ENCODE measurements at regions not wholly inside any gene's neighbourhood (a gene's known extent, or its start where the extent isn't known, plus 50 kb on each side); places are given as distances from the start of the nearest gene placed in this dataset.

DNA sequence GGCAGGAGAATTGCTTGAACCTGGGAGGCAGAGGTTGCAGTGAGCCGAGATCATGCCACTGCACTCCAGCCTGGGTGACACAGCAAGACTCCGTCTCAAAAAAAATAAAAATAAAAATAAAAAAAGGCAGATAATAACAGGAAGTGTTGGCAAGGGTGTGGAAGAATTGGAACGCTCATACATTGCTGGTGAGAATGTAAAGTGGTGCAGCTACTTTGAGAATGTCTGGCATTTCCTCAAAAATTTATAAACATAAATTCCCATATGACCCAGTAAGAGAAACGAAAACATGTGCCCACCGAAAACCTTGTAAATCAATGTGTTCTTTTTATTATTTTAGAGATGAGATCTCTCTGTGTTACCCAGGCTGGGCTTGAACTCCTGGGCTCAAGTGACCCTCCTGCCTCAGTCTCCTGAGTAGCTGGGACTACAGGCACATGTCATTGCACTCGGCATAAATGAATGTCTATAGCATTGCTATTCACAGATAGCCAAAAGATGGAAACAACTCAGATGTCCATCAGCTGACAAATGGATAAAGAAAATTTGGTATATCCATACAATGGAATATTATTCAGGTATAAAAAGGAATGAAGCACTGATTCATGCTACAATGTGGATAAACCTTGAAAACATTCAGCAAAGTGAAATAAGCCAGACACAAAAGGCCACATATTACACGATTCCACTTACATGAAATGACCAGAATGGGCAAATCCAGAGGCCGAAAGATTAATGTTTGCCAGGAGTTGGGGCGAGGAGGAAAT, 63.7 kb upstream of the PLAC1 start:
- Histone ChIP-seq H3K4me1 (replicated peaks in 1 of 4; ENCODE audit: control insufficient read depth in 3 of 4, insufficient read depth in 4 of 4, low read length in 3 of 4) (peaks cover 0 to 6% (median 0%) of the 10 kb centered on the region in 4 experiments; a peak in 1 of 7 replicates), H3K4me3 (ENCODE audit: extremely low read depth in 1 of 4, insufficient read depth in 2 of 4, low read depth in 3 of 4, low read length in 4 of 4) (no peak overlapping the region), H4K91ac (replicated peaks; ENCODE audit: insufficient read length, low read length) (no peak overlapping the region), H3K56ac (replicated peaks; ENCODE audit: insufficient read length, low read depth, low read length) (no peak overlapping the region), H3K23me2 (ENCODE audit: low read depth, low read length) (no peaks in the 10 kb centered on the region), H3K18ac (ENCODE audit: extremely low read depth, low read length) (no peak overlapping the region), H3K27ac (ENCODE audit: low read depth, low read length) (no peak overlapping the region), H3K9ac (replicated peaks in 1 of 4; ENCODE audit: extremely low read depth in 1 of 4, low read depth in 3 of 4, low read length in 3 of 4) (no peak overlapping the region), H3K79me1 (ENCODE audit: low read depth, low read length) (no peaks in the 10 kb centered on the region), H2BK15ac (ENCODE audit: low read length) (no peak overlapping the region), H2BK12ac (ENCODE audit: low read depth, low read length) (no peak overlapping the region), H2AFZ (ENCODE audit: low read length) (no peak overlapping the region), H3K36me3 (ENCODE audit: control insufficient read depth in 2 of 4, insufficient read depth in 4 of 4, low read length in 3 of 4) (no peaks in the 10 kb centered on the region), H3K4ac (replicated peaks; ENCODE audit: insufficient read length, low read depth, low read length) (no peak overlapping the region), H3K14ac (ENCODE audit: insufficient read length) (no peak overlapping the region), H2BK5ac (ENCODE audit: low read depth, low read length) (no peak overlapping the region), H3K9me3 (ENCODE audit: insufficient read depth in 2 of 2, low read depth in 1 of 2, low read length in 1 of 2) (no peaks in the 10 kb centered on the region), H3K4me2 (ENCODE audit: insufficient read depth in 1 of 2, low read depth in 2 of 2, low read length in 2 of 2) (no peak overlapping the region), H3K79me2 (ENCODE audit: control insufficient read depth in 1 of 2, insufficient read depth in 2 of 2, low read length in 2 of 2) (no peaks in the 10 kb centered on the region), H3K23ac (ENCODE audit: insufficient read length) (no peak overlapping the region), H3K27me3 (replicated peaks in 1 of 4; ENCODE audit: control insufficient read depth in 3 of 4, extremely low read depth in 1 of 4, insufficient read depth in 3 of 4, low read length in 3 of 4) (no peaks in the 10 kb centered on the region), H2BK20ac (ENCODE audit: low read length) (no peak overlapping the region), H2BK120ac (replicated peaks; ENCODE audit: low read depth, low read length) (no peak overlapping the region), H4K20me1 (replicated peaks in 1 of 2; ENCODE audit: control insufficient read depth in 1 of 2, insufficient read depth in 2 of 2, low read length in 2 of 2) (no peaks in the 10 kb centered on the region), H4K8ac (ENCODE audit: extremely low read depth, insufficient read depth, low read length) (no peak overlapping the region), H2AK5ac (ENCODE audit: low read depth, low read length) (no peak overlapping the region), H4K5ac (ENCODE audit: insufficient read length, low read depth, low read length) (no peak overlapping the region)
- DNase-seq (ENCODE audit: low read depth in 1 of 2, low spot score in 2 of 2) (no peak), FAIRE-seq (no peak)
- ChIA-PET POLR2A (ENCODE audit: partially characterized antibody) (no interaction called here), CTCF (ENCODE audit: partially characterized antibody) (interaction anchor here (1.7 kb wide), 1 partner anchor 177 kb away, joined by 3 read pairs; no protein-coding TSS in a partner anchor)
- 92% methylated on average over 9 of the region's 9 CpGs; no CpG with 5 or more reads in 1 of the 2 experiments for WGBS, 2 experiments (ENCODE audit: extremely low coverage in 1 of 2, insufficient coverage in 1 of 2, insufficient read length in 1 of 2, insufficient replicate concordance in 2 of 2, low coverage in 1 of 2, low lambda C conversion rate in 2 of 2, missing lambda C conversion rate in 1 of 2)
- TF ChIP-seq SP1 (IDR thresholded peaks at IDR 0.05; ENCODE audit: low read depth, low read length) (no peak), SUZ12 (IDR thresholded peaks at IDR 0.05; ENCODE audit: low read length) (no peak), E2F6 (IDR thresholded peaks at IDR 0.05) (no peak), TCF12 (IDR thresholded peaks at IDR 0.05; ENCODE audit: low read depth, low read length) (no peak), RFX5 (IDR thresholded peaks at IDR 0.05; ENCODE audit: borderline replicate concordance, low read depth, low read length) (no peak), ATF2 (IDR thresholded peaks at IDR 0.05; ENCODE audit: low read length) (no peak), TEAD4 (IDR thresholded peaks at IDR 0.05; ENCODE audit: low read depth, low read length) (no peak), JUND (IDR thresholded peaks at IDR 0.05; ENCODE audit: low read length) (no peak), RBBP5 (IDR thresholded peaks at IDR 0.05; ENCODE audit: borderline replicate concordance, low read depth, low read length) (no peak)

Measured in H1 (cell line).